ENCODE measurements at regions not wholly inside any gene's neighbourhood (a gene's known extent, or its start where the extent isn't known, plus 50 kb on each side); places are given as distances from the start of the nearest gene placed in this dataset.

GRCh38 chr6:106757722-106758467 is 128.5 kb downstream of the QRSL1 start:
- CTCF ChIA-PET: no interaction called here
- no peak for TF ChIP-seq SP1 (IDR thresholded peaks at IDR 0.05; ENCODE audit: low read depth)
- TF ChIP-seq EGR1 (IDR thresholded peaks at IDR 0.05; ENCODE audit: low read depth): no peak
- TF ChIP-seq MAX (IDR thresholded peaks at IDR 0.05): no peak
- TF ChIP-seq ZFX (IDR thresholded peaks at IDR 0.05): no peak
- TF ChIP-seq SIN3A (IDR thresholded peaks at IDR 0.05; ENCODE audit: low read depth): no peak
- no peak for TF ChIP-seq JUND (IDR thresholded peaks at IDR 0.05)
- TF ChIP-seq YY1 (IDR thresholded peaks at IDR 0.05; ENCODE audit: extremely low read depth, insufficient replicate concordance, low read depth, low read length): no peak
- no peak for TF ChIP-seq CBX3 (IDR thresholded peaks at IDR 0.05; ENCODE audit: low read depth)

GRCh38 chr6:106757267-106757666 is 127.9 kb downstream of the QRSL1 start:
- RAD21 ChIA-PET (ENCODE audit: low non-redundant PET in 1 of 2, low total read pairs in 2 of 2, uncharacterized antibody in 2 of 2, unreplicated experiment in 2 of 2): no interaction called here
- CTCF ChIA-PET: no interaction called here

More at GRCh38 chr6:106757722-106758467, 128.5 kb downstream of the QRSL1 start:
- Histone ChIP-seq H3K4me1 (ENCODE audit: control insufficient read depth in 1 of 2, insufficient read depth in 2 of 2, low read length in 2 of 2) (no peaks in the 10 kb centered on the region), H4K20me1 (ENCODE audit: insufficient read depth) (no peaks in the 10 kb centered on the region), H3K9me2 (ENCODE audit: insufficient read depth) (no peaks in the 10 kb centered on the region), H3K9ac (ENCODE audit: low read length) (no peak overlapping the region), H3K9me3 (ENCODE audit: control insufficient read depth in 1 of 2, insufficient read depth in 1 of 2, low read depth in 1 of 2, low read length in 2 of 2) (no peaks in the 10 kb centered on the region), H3K4me3 (replicated peaks in 1 of 2; ENCODE audit: low read depth in 1 of 2, low read length in 2 of 2) (no peak overlapping the region), H3K27ac (ENCODE audit: low read depth, low read length) (no peak overlapping the region), H3K36me3 (ENCODE audit: control insufficient read depth in 1 of 2, insufficient read depth in 2 of 2, low read length in 2 of 2) (no peaks in the 10 kb centered on the region), H3K79me2 (ENCODE audit: insufficient read depth, low read length) (no peaks in the 10 kb centered on the region), H2AFZ (ENCODE audit: low read depth, low read length, poor library complexity, severe bottlenecking) (no peak overlapping the region), H3K4me2 (ENCODE audit: low read length) (no peak overlapping the region), H3K27me3 (ENCODE audit: insufficient read depth, low read length) (no peaks in the 10 kb centered on the region)
- BruUV-seq (replicated peaks): no TSS peak
- RAD21 ChIA-PET (ENCODE audit: low non-redundant PET in 1 of 2, low total read pairs in 2 of 2, uncharacterized antibody in 2 of 2, unreplicated experiment in 2 of 2): no interaction called here
- ATAC-seq: no peak
- intact Hi-C loops (cut with micrococcal nuclease): no loop called here
- POLR2A ChIA-PET: no interaction called here
- DNase-seq (ENCODE audit: low read depth, low spot score): no peak

More at GRCh38 chr6:106757267-106757666, 127.9 kb downstream of the QRSL1 start:
- POLR2A ChIA-PET: no interaction called here
- Histone ChIP-seq H3K4me1 (ENCODE audit: control insufficient read depth in 1 of 2, insufficient read depth in 2 of 2, low read length in 2 of 2) (no peaks in the 10 kb centered on the region), H3K79me2 (ENCODE audit: insufficient read depth, low read length) (no peaks in the 10 kb centered on the region), H3K9ac (ENCODE audit: low read length) (no peak overlapping the region), H3K9me2 (ENCODE audit: insufficient read depth) (no peaks in the 10 kb centered on the region), H4K20me1 (ENCODE audit: insufficient read depth) (no peaks in the 10 kb centered on the region), H3K36me3 (ENCODE audit: control insufficient read depth in 1 of 2, insufficient read depth in 2 of 2, low read length in 2 of 2) (no peaks in the 10 kb centered on the region), H3K27me3 (ENCODE audit: insufficient read depth, low read length) (no peaks in the 10 kb centered on the region), H3K27ac (ENCODE audit: low read depth, low read length) (no peak overlapping the region), H3K4me2 (ENCODE audit: low read length) (no peak overlapping the region), H3K9me3 (ENCODE audit: control insufficient read depth in 1 of 2, insufficient read depth in 1 of 2, low read depth in 1 of 2, low read length in 2 of 2) (no peaks in the 10 kb centered on the region), H3K4me3 (replicated peaks in 1 of 2; ENCODE audit: low read depth in 1 of 2, low read length in 2 of 2) (no peak overlapping the region), H2AFZ (ENCODE audit: low read depth, low read length, poor library complexity, severe bottlenecking) (no peak overlapping the region)
- TF ChIP-seq ZFX (IDR thresholded peaks at IDR 0.05) (no peak), EZH2 (IDR thresholded peaks at IDR 0.05) (no peak), ELF1 (IDR thresholded peaks at IDR 0.05; ENCODE audit: borderline replicate concordance, low read depth) (no peak), CEBPB (IDR thresholded peaks at IDR 0.05; ENCODE audit: low read depth) (no peak), RAD21 (IDR thresholded peaks at IDR 0.05; ENCODE audit: low read depth) (no peak)
- no TSS peak for BruUV-seq (replicated peaks)
- intact Hi-C loops (cut with micrococcal nuclease): no loop called here
- no peak for DNase-seq (ENCODE audit: low read depth, low spot score)
- no peak for ATAC-seq
